HepG2 (cell line): ENCODE measurements at regions not wholly inside any gene's neighbourhood (a gene's known extent, or its start where the extent isn't known, plus 50 kb on each side); places are given as distances from the start of the nearest gene placed in this dataset.
A peak's percentile ranks its signal among the peaks of the same experiment; 100 is the strongest.
"Not testable (repeated sequence)": the region's sequence is repeated elsewhere in the genome, so short reads cannot be mapped to it uniquely, and the experiment has no call there.

Source experiments
- ATAC-seq: fragments of 200-7000 bp; cut with Tn5 transposase; 3 replicates; pipeline ENCODE4 v1.9.1; 2020; ENCODE audit warnings: mild to moderate bottlenecking, moderate library complexity
- BruUV-seq: library from RNA; stranded (reverse); fragments of 400-500 nt; replicated peaks from 2 replicates; lab custom pipeline; 2021; lab: Mats Ljungman, UMichigan
- CTCF ChIA-PET: fragments of 300-600 bp; formaldehyde crosslinking; extraction: SDS; loops from one replicate; lab custom pipeline; 2021; ENCODE audit warnings: low total read pairs, inconsistent platforms, low intra/inter-chr PET ratio; lab: Yijun Ruan, JAX
- POLR2A ChIA-PET: fragments of 350-600 bp; sonication (Branson Sonifier 250); formaldehyde crosslinking; loops from one replicate; lab custom pipeline; 2020; ENCODE audit warnings: antibody characterized with exemption, inconsistent platforms; lab: Yijun Ruan, JAX
- DNase-seq: peaks from one replicate; pipeline ENCODE4 v3.0.0-alpha.2; 2015; ENCODE audit warnings: low spot score
- FAIRE-seq: peaks from 3 replicates; lab custom pipeline; 2011; peaks lifted over from hg19 to GRCh38; lab: Jason Lieb, UNC
- H2AFZ ChIP-seq: one replicate; pipeline ENCODE4 v1.6.1; 2011; ENCODE audit warnings: low read length, inconsistent platforms
- H3K27ac ChIP-seq: fragments of 300-600 bp; 3 replicates; pipeline ENCODE4 v1.8.0; 2011; ENCODE audit warnings: mixed run types, mild to moderate bottlenecking, mixed read lengths, low read length, inconsistent platforms; ENCODE audit not compliant: insufficient read depth; ENCODE audit errors: extremely low read length
- H3K27me3 ChIP-seq, 2 experiments: fragments of 200-600 bp in 1 of 2; 2 replicates in 1 of 2; 3 replicates in 1 of 2; pipeline versions ENCODE4 v1.6.0 to v1.8.0; 2011; ENCODE audit warnings: low read length in 2 of 2, mild to moderate bottlenecking in 2 of 2, moderate library complexity in 2 of 2, inconsistent platforms in 1 of 2; ENCODE audit not compliant: insufficient read depth in 2 of 2, control insufficient read depth in 1 of 2
- H3K36me3 ChIP-seq, 2 experiments: fragments of 200-600 bp in 1 of 2; replicated peaks in 1 of 2; 2 replicates in 1 of 2; 3 replicates in 1 of 2; pipeline versions ENCODE4 v1.5.1 to v1.8.0; 2011; ENCODE audit warnings: low read length in 2 of 2, inconsistent platforms in 1 of 2; ENCODE audit not compliant: insufficient read depth in 2 of 2, control insufficient read depth in 1 of 2
- H3K4me1 ChIP-seq: 2 replicates; pipeline ENCODE4 v1.5.1; 2012; ENCODE audit warnings: low read length, inconsistent platforms; ENCODE audit not compliant: insufficient read depth
- H3K4me2 ChIP-seq: 2 replicates; pipeline ENCODE4 v1.6.0; 2011; ENCODE audit warnings: low read depth, low read length, inconsistent platforms
- H3K4me3 ChIP-seq, 3 experiments: fragments of 200-600 bp in 1 of 3; sonication (generic), shearing (Covaris generic) in 1 of 3; replicated peaks in 1 of 3; 2 replicates each; pipeline ENCODE4 v1.5.1; 2011 to 2016; ENCODE audit warnings: low read length in 3 of 3, inconsistent platforms in 2 of 3, low read depth in 2 of 3, mild to moderate bottlenecking in 2 of 3, control low read depth in 1 of 3, mixed read lengths in 1 of 3; ENCODE audit not compliant: insufficient read depth in 1 of 3
- H3K79me2 ChIP-seq: one replicate; pipeline ENCODE4 v1.6.1; 2011; ENCODE audit warnings: low read length, inconsistent platforms; ENCODE audit not compliant: insufficient read depth
- H3K9ac ChIP-seq: 2 replicates; pipeline ENCODE4 v1.6.0; 2011; ENCODE audit warnings: mild to moderate bottlenecking, low read depth, low read length, inconsistent platforms; ENCODE audit not compliant: insufficient read depth
- H3K9me3 ChIP-seq: 2 replicates; pipeline ENCODE4 v1.5.1; 2012; ENCODE audit warnings: mild to moderate bottlenecking, low read length
- H4K20me1 ChIP-seq: 2 replicates; pipeline ENCODE4 v1.6.0; 2011; ENCODE audit warnings: inconsistent platforms, mild to moderate bottlenecking, low read length, moderate library complexity; ENCODE audit not compliant: insufficient read depth
- WGBS: methylation state at CpG from one replicate; pipeline ENCODE4 v1.1.6; 2017; ENCODE audit warnings: low lambda C conversion rate; 5-methylcytosine and 5-hydroxymethylcytosine counted together
- in situ Hi-C: cut with HindIII; loops from 2 replicates; pipeline ENCODE4 v1.10.0; 2017; ENCODE audit warnings: low pct_unique_long_range_greater_than_20kb; ENCODE audit not compliant: extremely low pct_ligation_motif_present
- intact Hi-C: fragments of 100-400 bp; cut with micrococcal nuclease; formaldehyde crosslinking; loops from one replicate; pipeline ENCODE4 v1.10.0; 2022; ENCODE audit not compliant: unreplicated experiment

GRCh38 chr9:66765531-66765930 is 135.0 kb upstream of the ZNF658 start:
- H2AFZ ChIP-seq, H3K4me2 ChIP-seq, POLR2A ChIA-PET: not testable (repeated sequence)

DNA sequence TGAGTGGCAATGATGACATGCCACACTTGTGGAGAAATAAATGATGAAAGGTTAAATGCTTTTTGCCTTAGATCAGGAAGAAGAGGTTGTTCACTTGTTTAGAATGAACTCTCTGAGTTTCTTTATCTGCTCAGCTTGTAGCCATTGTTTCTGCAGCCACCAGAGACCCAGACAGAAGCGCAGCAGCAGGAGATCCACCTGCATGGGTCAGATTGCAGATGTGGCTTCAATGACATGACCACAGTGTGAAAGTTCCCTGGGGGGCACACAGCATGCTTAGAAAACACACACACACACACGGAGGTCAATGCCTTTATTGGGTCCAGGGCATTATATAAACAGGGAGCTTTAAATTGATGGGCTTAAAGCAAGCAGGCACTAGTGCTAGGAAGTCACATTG is 129.0 kb upstream of the ZNF658 start:
- H3K4me2 ChIP-seq, H3K9me3 ChIP-seq, POLR2A ChIA-PET, in situ Hi-C loops, H3K79me2 ChIP-seq, DNase-seq, ATAC-seq, H2AFZ ChIP-seq, H4K20me1 ChIP-seq, H3K9ac ChIP-seq, H3K4me3 ChIP-seq, BruUV-seq, H3K4me1 ChIP-seq, CTCF ChIA-PET, H3K27me3 ChIP-seq, intact Hi-C loops, H3K27ac ChIP-seq, H3K36me3 ChIP-seq, FAIRE-seq: not testable (repeated sequence)
- 0% methylated on average over 1 of the region's 2 CpGs for WGBS

More at GRCh38 chr9:66765531-66765930, 135.0 kb upstream of the ZNF658 start:
- H3K79me2 ChIP-seq, H3K4me1 ChIP-seq, BruUV-seq, in situ Hi-C loops, FAIRE-seq, H3K27ac ChIP-seq, intact Hi-C loops, H3K36me3 ChIP-seq, H3K27me3 ChIP-seq, CTCF ChIA-PET, H3K4me3 ChIP-seq, H3K9ac ChIP-seq, H3K9me3 ChIP-seq, H4K20me1 ChIP-seq, DNase-seq: not testable (repeated sequence)
- no CpG with 5 or more reads among the region's 2 CpGs for WGBS
- peak; percentile 68 for ATAC-seq

DNA sequence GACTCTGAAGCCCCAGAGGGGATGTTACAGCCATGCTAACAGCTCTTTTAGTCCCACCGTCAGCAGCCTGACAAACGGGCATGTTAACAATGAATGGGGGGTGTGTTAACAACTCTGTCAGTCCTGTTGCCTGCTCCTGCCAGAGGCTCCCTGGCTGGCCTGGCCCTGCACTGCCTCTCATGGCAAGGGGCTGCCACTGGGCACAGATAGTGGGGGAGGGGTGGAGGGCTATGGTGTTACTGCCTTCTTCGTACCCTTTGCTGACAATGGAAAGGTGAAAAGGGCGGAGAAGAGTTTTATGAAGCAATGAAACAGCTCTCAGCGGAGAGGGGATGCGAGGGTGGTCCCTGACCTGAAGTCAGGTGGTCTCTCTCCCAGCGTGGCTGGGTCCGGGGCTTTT is 125.9 kb upstream of the ZNF658 start:
- H4K20me1 ChIP-seq, H2AFZ ChIP-seq, H3K9ac ChIP-seq, FAIRE-seq, H3K9me3 ChIP-seq, H3K27me3 ChIP-seq, H3K4me2 ChIP-seq, ATAC-seq, H3K36me3 ChIP-seq, in situ Hi-C loops, CTCF ChIA-PET, POLR2A ChIA-PET, DNase-seq, H3K4me1 ChIP-seq, BruUV-seq, H3K79me2 ChIP-seq, H3K4me3 ChIP-seq, H3K27ac ChIP-seq, intact Hi-C loops: not testable (repeated sequence)
- 17% methylated on average over 6 of the region's 8 CpGs for WGBS

DNA sequence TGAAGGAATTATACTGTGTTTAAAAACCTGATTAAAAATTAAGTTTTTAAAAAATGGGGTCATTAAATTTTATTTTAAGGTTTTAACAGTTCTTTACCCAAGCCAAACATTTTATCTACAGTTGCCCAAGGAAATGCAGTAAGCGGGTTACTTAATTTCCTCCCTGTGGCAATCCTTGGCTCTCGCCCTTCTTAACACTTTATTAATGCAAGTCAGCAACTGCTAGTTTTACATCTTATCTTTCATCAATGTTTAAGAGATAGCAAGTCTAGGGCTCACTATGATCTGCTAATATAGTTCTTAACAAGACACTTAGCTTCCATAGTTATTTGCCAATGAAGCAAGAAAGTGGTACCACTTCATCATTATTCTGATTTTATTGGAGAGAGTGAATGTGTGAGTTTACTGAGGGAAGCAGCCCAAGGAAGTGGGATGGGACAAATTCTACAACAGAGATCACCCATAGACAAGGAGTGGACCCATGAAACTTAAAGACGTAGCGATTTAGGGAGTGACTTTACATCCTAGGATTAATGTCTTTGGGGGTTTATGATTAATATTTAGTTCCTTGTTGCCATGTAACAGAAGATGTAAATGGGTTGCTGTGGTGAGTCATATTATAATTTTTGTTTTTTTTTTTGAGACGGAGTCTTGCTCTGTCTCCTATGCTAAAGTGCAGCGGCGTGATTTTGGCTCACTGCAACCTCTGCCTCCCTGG is 120.4 kb upstream of the ZNF658 start:
- ATAC-seq, intact Hi-C loops, H4K20me1 ChIP-seq, DNase-seq, in situ Hi-C loops, BruUV-seq, H3K27me3 ChIP-seq, H3K27ac ChIP-seq, H3K4me3 ChIP-seq, H3K9me3 ChIP-seq, H3K4me2 ChIP-seq, H3K9ac ChIP-seq, H2AFZ ChIP-seq, POLR2A ChIA-PET, FAIRE-seq, H3K79me2 ChIP-seq, H3K4me1 ChIP-seq, H3K36me3 ChIP-seq, CTCF ChIA-PET: not testable (repeated sequence)
- 43% methylated on average over 1 of the region's 7 CpGs for WGBS
